IMR-90 (cell line): ENCODE measurements at regions not wholly inside any gene's neighbourhood (a gene's known extent, or its start where the extent isn't known, plus 50 kb on each side); places are given as distances from the start of the nearest gene placed in this dataset.

Experiments used
- ATAC-seq: fragments of 200-7000 bp; cut with Tn5 transposase; 2 replicates; pipeline ENCODE4 v1.9.1; 2020; ENCODE audit warnings: low read depth, mild to moderate bottlenecking, moderate library complexity
- BruUV-seq: library from RNA; stranded (reverse); fragments of 400-500 nt; replicated peaks from 2 replicates; lab custom pipeline; 2021; lab: Mats Ljungman, UMichigan
- CTCF ChIA-PET: fragments of 300-600 bp; formaldehyde crosslinking; extraction: SDS; loops from one replicate; lab custom pipeline; 2021; ENCODE audit warnings: antibody characterized with exemption; lab: Yijun Ruan, JAX
- POLR2A ChIA-PET: fragments of 300-600 bp; sonication (Branson Sonifier 250); formaldehyde crosslinking; loops from one replicate; lab custom pipeline; 2022; ENCODE audit warnings: antibody characterized with exemption; ENCODE audit not compliant: unreplicated experiment; lab: Charles Lee
- DNase-seq: peaks from one replicate; pipeline ENCODE4 v3.0.0; 2013
- H2AFZ ChIP-seq: replicated peaks from 2 replicates; pipeline ENCODE3; 2013; ENCODE audit warnings: low read length, mild to moderate bottlenecking; ENCODE audit not compliant: poor library complexity
- H2AK5ac ChIP-seq: 2 replicates; pipeline ENCODE4 v1.6.1; 2013; ENCODE audit warnings: low read depth, low read length, inconsistent platforms
- H2AK9ac ChIP-seq: replicated peaks from 2 replicates; pipeline ENCODE3; 2013; ENCODE audit warnings: mild to moderate bottlenecking, low read depth, low read length, moderate library complexity; ENCODE audit not compliant: poor library complexity
- H2BK120ac ChIP-seq: 2 replicates; pipeline ENCODE4 v1.6.1; 2013; ENCODE audit warnings: low read depth, low read length, inconsistent platforms
- H2BK15ac ChIP-seq: 3 replicates; pipeline ENCODE4 v1.6.1; 2013; ENCODE audit warnings: low read depth, low read length, inconsistent platforms
- H2BK20ac ChIP-seq: 2 replicates; pipeline ENCODE4 v1.6.1; 2013; ENCODE audit warnings: low read depth, mild to moderate bottlenecking, inconsistent platforms, low read length, moderate library complexity
- H2BK5ac ChIP-seq: 2 replicates; pipeline ENCODE4 v1.6.1; 2013; ENCODE audit warnings: mild to moderate bottlenecking, low read depth, low read length, inconsistent platforms; ENCODE audit not compliant: poor library complexity, severe bottlenecking
- H3K14ac ChIP-seq: replicated peaks from 2 replicates; pipeline ENCODE4 v1.6.1; 2013; ENCODE audit warnings: low read depth, low read length, inconsistent platforms
- H3K18ac ChIP-seq: 2 replicates; pipeline ENCODE4 v1.6.1; 2013; ENCODE audit warnings: low read depth, low read length, control low read depth
- H3K23ac ChIP-seq: 2 replicates; pipeline ENCODE4 v1.6.1; 2013; ENCODE audit warnings: low read depth, low read length, inconsistent platforms
- H3K27ac ChIP-seq: 2 replicates; pipeline ENCODE4 v1.5.1; 2013; ENCODE audit warnings: mild to moderate bottlenecking, control low read depth, low read length; ENCODE audit not compliant: insufficient read depth
- H3K27me3 ChIP-seq: 2 replicates; pipeline ENCODE4 v1.6.1; 2013; ENCODE audit warnings: low read length; ENCODE audit not compliant: control insufficient read depth, insufficient read depth
- H3K36me3 ChIP-seq: 2 replicates; pipeline ENCODE4 v1.6.1; 2013; ENCODE audit warnings: low read length, mixed read lengths; ENCODE audit not compliant: control insufficient read depth, insufficient read depth
- H3K4ac ChIP-seq: 2 replicates; pipeline ENCODE4 v1.6.1; 2013; ENCODE audit warnings: low read depth, low read length, inconsistent platforms
- H3K4me1 ChIP-seq: 2 replicates; pipeline ENCODE4 v1.6.1; 2013; ENCODE audit warnings: low read length, mixed read lengths; ENCODE audit not compliant: control insufficient read depth, insufficient read depth
- H3K4me2 ChIP-seq: 2 replicates; pipeline ENCODE4 v1.6.1; 2013; ENCODE audit warnings: low read depth, mild to moderate bottlenecking, control low read depth, low read length, moderate library complexity
- H3K4me3 ChIP-seq: 2 replicates; pipeline ENCODE4 v1.5.1; 2013; ENCODE audit warnings: low read depth, mild to moderate bottlenecking, control low read depth, low read length, moderate library complexity; ENCODE audit not compliant: insufficient read depth
- H3K56ac ChIP-seq: 2 replicates; pipeline ENCODE4 v1.6.1; 2013; ENCODE audit warnings: low read length, inconsistent platforms; ENCODE audit not compliant: insufficient read depth; ENCODE audit errors: extremely low read depth
- H3K79me1 ChIP-seq, 2 experiments: 2 replicates each; pipeline ENCODE4 v1.6.1; 2013; ENCODE audit warnings: low read length in 2 of 2, inconsistent platforms in 1 of 2, low read depth in 1 of 2
- H3K9ac ChIP-seq: 2 replicates; pipeline ENCODE4 v1.6.1; 2013; ENCODE audit warnings: low read depth, low read length, control low read depth
- H3K9me1 ChIP-seq: 2 replicates; pipeline ENCODE4 v1.6.1; 2013; ENCODE audit warnings: low read length, inconsistent platforms; ENCODE audit not compliant: insufficient read depth
- H3K9me3 ChIP-seq: 2 replicates; pipeline ENCODE4 v1.6.1; 2013; ENCODE audit warnings: low read length; ENCODE audit not compliant: control insufficient read depth, insufficient read depth
- H4K20me1 ChIP-seq: 2 replicates; pipeline ENCODE4 v1.6.1; 2013; ENCODE audit warnings: low read length, inconsistent platforms; ENCODE audit not compliant: insufficient read depth
- H4K5ac ChIP-seq: 2 replicates; pipeline ENCODE4 v1.6.1; 2013; ENCODE audit warnings: mild to moderate bottlenecking, low read depth, low read length, control low read depth
- H4K8ac ChIP-seq, 2 experiments: 2 replicates each; pipeline ENCODE4 v1.6.1; 2013; ENCODE audit warnings: low read depth in 2 of 2, low read length in 2 of 2, control low read depth in 1 of 2, inconsistent platforms in 1 of 2
- H4K91ac ChIP-seq: 2 replicates; pipeline ENCODE4 v1.6.1; 2013; ENCODE audit warnings: low read depth, low read length, inconsistent platforms; ENCODE audit not compliant: insufficient read depth
- FOS ChIP-seq: fragments of 150-350 bp; IDR thresholded peaks from 2 replicates; pipeline ENCODE4 v1.6.1; 2016; ENCODE audit warnings: low read depth, low read length
- MAFK ChIP-seq: IDR thresholded peaks from 2 replicates; pipeline ENCODE4 v1.6.1; 2012; ENCODE audit warnings: low read depth, low read length, improper control_type of control experiment
- WGBS, 2 experiments: methylation state at CpG; one replicate each; pipeline versions ENCODE4 v1.1.5 to v1.1.7; 2013; ENCODE audit warnings: missing lambda C conversion rate in 2 of 2; ENCODE audit not compliant: insufficient read length in 1 of 2; ENCODE audit errors: extremely low coverage in 2 of 2; 5-methylcytosine and 5-hydroxymethylcytosine counted together
- dilution Hi-C: fragments of 300-500 bp; cut with HindIII; formaldehyde crosslinking; loops from one replicate; pipeline ENCODE4 v1.14.3; 2018; ENCODE audit warnings: low sequenced_read_pairs; ENCODE audit not compliant: unreplicated experiment
- in situ Hi-C: fragments of 300-500 bp; cut with MboI; formaldehyde crosslinking; loops from 3 replicates; pipeline ENCODE4 v1.14.3; 2019; ENCODE audit warnings: low sequenced_read_pairs, inconsistent platforms, mixed read lengths
- intact Hi-C: fragments of 100-400 bp; cut with micrococcal nuclease; formaldehyde crosslinking; loops from 2 replicates; pipeline ENCODE4 v1.10.0; 2022

DNA sequence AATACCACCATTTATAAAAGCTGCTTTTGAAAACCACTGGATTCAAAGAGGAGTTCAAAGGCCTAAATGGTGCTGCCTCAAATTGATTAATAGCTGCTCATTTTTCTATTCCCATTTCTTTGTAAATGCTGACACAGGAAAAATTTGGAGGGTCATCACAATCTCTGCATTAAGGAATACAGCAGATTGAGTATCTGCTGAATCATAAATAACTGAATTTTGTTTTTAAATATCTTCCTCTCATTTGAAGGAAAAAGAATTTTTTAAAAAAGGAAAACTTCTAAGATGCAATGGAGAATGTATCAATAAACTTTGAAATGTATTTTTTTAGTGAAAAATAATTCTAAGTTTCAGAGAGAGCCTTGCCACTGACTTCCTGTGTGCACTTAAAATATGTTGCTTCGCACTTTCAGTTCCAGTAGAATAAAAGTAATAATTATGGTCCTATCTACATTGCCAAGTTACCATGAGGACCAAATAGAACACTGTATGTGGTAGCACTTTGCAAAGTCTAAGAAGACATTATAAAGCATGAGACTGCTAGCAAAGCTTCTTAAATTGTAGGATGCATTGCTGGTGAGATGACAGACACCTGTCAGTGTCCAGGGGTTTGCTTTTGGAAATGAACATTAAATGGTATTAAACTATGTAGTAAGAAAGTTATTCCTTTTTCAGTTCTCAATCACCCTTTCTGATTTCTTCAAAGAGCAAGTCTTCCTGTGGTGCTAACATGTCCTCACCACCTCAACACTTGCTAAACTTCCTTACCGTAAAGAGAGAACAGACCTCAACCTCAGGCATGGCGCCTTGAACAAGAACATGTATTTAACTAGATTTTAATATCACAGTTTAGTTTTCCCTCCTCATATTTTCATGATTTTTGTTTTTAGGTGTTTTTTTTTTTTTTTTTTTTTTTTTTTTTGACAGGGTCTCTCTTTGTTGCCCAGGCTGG is 555.1 kb downstream of the EBF1 start:
- H4K20me1 ChIP-seq = no peaks in the 10 kb centered on the region
- DNase-seq (no peak), ATAC-seq (no peak)
- H2BK15ac ChIP-seq = no peak overlapping the region
- TF ChIP-seq MAFK (peak; percentile 85), FOS (no peak)
- H2AK9ac ChIP-seq = no peak overlapping the region
- no peaks in the 10 kb centered on the region for H3K9me3 ChIP-seq
- ChIA-PET CTCF (no interaction called here), POLR2A (no interaction called here)
- BruUV-seq = no TSS peak
- H3K56ac ChIP-seq = no peak overlapping the region
- H4K8ac ChIP-seq = no peak overlapping the region
- no peak overlapping the region for H3K27ac ChIP-seq
- H4K5ac ChIP-seq = no peak overlapping the region
- H3K14ac ChIP-seq = no peak overlapping the region
- no peaks in the 10 kb centered on the region for H3K27me3 ChIP-seq
- H3K23ac ChIP-seq = no peak overlapping the region
- H2BK20ac ChIP-seq = no peak overlapping the region
- no peak overlapping the region for H4K91ac ChIP-seq
- intact Hi-C loops (no loop called here), in situ Hi-C loops (no loop called here), dilution Hi-C loops (no loop called here)
- no peaks in the 10 kb centered on the region for H3K79me1 ChIP-seq
- no peaks in the 10 kb centered on the region for H3K9me1 ChIP-seq
- WGBS, 2 experiments = 100% methylated on average over 1 of the region's 3 CpGs; no CpG with 5 or more reads in 1 of the 2 experiments
- H3K9ac ChIP-seq = no peak overlapping the region
- no peak overlapping the region for H3K4me3 ChIP-seq
- H2BK120ac ChIP-seq = no peak overlapping the region
- H3K4me1 ChIP-seq = no peaks in the 10 kb centered on the region
- no peak overlapping the region for H2BK5ac ChIP-seq
- no peaks in the 10 kb centered on the region for H3K36me3 ChIP-seq
- H2AFZ ChIP-seq = no peak overlapping the region
- no peak overlapping the region for H3K4ac ChIP-seq
- no peak overlapping the region for H3K4me2 ChIP-seq
- H2AK5ac ChIP-seq = no peak overlapping the region
- H3K18ac ChIP-seq = no peak overlapping the region
